NCI-H2107 treated with DMSO at 0.1 percent for 48 hours (cell line): ENCODE measurements at regions not wholly inside any gene's neighbourhood (a gene's known extent, or its start where the extent isn't known, plus 50 kb on each side); places are given as distances from the start of the nearest gene placed in this dataset.
"Not testable (repeated sequence)": the region's sequence is repeated elsewhere in the genome, so short reads cannot be mapped to it uniquely, and the experiment has no call there.

Experiments
- DNase-seq: peaks from one replicate; lab custom pipeline; 2025; ENCODE audit not compliant: unreplicated experiment; lab: John Stamatoyannopoulos, UW

DNA sequence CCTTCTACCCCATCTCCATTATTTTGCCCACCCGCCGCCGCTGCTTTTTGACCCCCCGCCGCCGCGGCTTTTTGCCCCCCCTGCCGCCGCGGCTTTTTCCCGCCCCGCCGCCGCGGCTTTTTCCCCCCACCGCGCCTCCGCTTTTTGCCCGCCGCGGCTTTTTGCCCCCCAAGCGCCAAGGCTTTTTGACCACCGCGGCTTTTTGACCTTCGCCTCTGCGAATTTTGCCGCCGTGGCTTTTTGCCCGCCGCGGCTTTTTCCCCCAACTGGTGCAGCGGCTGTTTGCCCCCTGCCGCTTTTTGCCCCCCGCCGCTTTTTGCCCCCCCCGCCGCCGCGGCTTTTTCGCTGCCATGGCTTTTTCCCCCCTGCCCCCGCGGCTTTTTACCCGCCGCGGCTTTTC lies 137.5 kb upstream of the TP53TG3D start:
- DNase-seq = not testable (repeated sequence)

DNA sequence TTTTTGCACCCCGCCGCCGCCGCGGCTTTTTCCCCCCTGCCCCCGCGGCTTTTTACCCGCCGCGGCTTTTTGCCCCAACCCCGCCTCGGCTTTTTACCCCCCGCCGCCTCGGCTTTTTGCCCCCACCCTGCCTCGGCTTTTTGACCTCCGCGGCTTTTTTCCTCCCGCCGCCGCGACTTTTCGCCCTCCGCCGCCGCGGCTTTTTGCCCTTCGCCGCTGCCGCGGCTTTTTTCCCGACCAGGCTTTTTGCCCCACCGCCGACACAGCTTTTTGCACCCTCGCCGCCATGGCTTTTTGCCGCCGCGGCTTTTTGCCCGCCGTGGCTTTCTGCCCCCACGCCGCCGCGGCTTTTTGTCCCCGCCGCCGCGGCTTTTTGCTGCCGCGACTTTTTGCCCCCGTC lies 137.0 kb upstream of the TP53TG3D start:
- DNase-seq = no peak

- not testable (repeated sequence) for DNase-seq
These were observed 136.6 kb upstream of the TP53TG3D start for GRCh38 chr16:32116533-32116932.

DNA sequence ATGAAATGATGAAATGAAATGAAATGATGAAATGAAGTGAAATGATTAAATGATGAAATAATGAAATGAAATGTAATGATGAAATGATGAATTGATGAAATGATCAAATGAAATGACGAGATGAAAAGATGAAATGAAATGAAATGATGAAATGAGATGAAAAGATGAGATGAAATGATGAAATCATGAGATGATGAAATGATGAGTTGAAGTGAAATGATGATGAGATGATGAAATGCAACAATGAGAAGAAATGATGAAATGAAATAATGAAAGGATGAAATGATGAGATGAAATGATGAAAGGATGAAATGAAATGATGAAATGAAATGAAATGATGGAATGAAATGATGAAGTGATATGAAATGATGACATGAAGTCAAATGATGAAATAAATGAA lies 132.7 kb upstream of the TP53TG3D start:
- DNase-seq = not testable (repeated sequence)

- not testable (repeated sequence) for DNase-seq
These were observed 132.3 kb upstream of the TP53TG3D start for GRCh38 chr16:32120779-32121178.

- DNase-seq = not testable (repeated sequence)
These were observed 131.7 kb upstream of the TP53TG3D start for GRCh38 chr16:32121273-32121900.

DNA sequence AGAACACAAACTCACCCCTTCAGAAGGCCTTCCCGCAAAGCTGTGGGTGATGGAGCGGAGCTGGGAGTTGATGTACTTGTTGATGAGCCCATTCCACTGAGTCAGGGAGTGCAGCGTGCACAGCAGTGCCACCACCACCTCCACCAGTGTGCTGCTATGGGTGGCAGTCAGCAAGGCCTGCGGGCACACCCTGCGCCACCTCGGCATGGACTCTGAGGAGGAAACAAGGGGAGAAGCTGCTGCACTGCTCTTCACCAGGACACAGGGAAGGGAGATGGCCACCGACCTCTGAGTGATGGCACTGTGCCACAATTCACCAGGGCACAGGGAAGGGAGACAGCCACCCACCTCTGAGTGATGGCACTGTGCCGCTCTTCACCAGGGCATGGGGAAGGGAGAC lies 100.7 kb upstream of the TP53TG3D start:
- DNase-seq = not testable (repeated sequence)

- DNase-seq = not testable (repeated sequence)
These were observed 65.0 kb upstream of the TP53TG3D start for GRCh38 chr16:32187918-32188669.

GRCh38 chr16:32202585-32202984 lies 50.5 kb upstream of the TP53TG3D start:
- DNase-seq = not testable (repeated sequence)
